ENCODE measurements at regions not wholly inside any gene's neighbourhood (a gene's known extent, or its start where the extent isn't known, plus 50 kb on each side); places are given as distances from the start of the nearest gene placed in this dataset.

DNA sequence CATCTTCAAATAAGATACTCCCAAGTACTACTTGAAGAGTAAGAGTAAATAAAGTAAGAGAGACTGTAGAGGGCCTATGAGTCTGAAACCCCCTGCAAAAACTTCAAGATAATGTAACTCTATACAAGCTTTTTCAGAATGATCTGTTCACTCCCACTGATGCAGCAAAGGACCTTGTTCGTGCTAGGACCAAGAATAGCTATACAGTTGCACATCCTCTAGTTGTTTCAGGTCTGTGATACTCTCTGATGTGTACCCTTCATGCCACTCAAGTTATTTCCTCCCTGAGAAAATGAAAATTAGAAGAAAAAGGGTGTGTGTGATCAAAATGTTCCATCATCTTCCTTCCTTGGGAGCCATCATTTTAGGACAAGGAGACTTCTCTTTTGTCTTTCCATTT lies 204.4 kb downstream of the ALX1 start:
- Mint-ChIP-seq H3K9me3 (peaks cover 5% of the 10 kb centered on the region), H3K4me1 (no peaks in the 10 kb centered on the region), H3K36me3 (ENCODE audit: low read depth) (no peaks in the 10 kb centered on the region), H3K4me3 (no peak overlapping the region), H3K27me3 (ENCODE audit: insufficient read depth) (no peaks in the 10 kb centered on the region), H3K27ac (no peak overlapping the region)
- H3K27ac ChIP-seq (ENCODE audit: low read depth, low read length) = no peak overlapping the region
- no peak for TF ChIP-seq CTCF (conservative IDR thresholded peaks at IDR 0.05)
- no peak overlapping the region for H3K4me3 ChIP-seq (ENCODE audit: low read length)
- 96 to 100% methylated on average over 1 of the region's 1 CpG for WGBS, 2 experiments (ENCODE audit: insufficient coverage in 1 of 2, insufficient read length in 1 of 2)
- H3K27me3 ChIP-seq (ENCODE audit: control insufficient read depth, insufficient read depth, low read length, poor library complexity, severe bottlenecking) = no peaks in the 10 kb centered on the region
- no peak for DNase-seq
- no peaks in the 10 kb centered on the region for H3K4me1 ChIP-seq (ENCODE audit: control insufficient read depth, insufficient read depth, low read length)
- no peaks in the 10 kb centered on the region for H3K36me3 ChIP-seq (ENCODE audit: control insufficient read depth, insufficient read depth, low read length)
- no peaks in the 10 kb centered on the region for H3K9me3 ChIP-seq (ENCODE audit: control insufficient read depth, low read length)
- no peak overlapping the region for H3K9ac ChIP-seq (ENCODE audit: extremely low read depth, low read length, poor library complexity, severe bottlenecking)

DNA sequence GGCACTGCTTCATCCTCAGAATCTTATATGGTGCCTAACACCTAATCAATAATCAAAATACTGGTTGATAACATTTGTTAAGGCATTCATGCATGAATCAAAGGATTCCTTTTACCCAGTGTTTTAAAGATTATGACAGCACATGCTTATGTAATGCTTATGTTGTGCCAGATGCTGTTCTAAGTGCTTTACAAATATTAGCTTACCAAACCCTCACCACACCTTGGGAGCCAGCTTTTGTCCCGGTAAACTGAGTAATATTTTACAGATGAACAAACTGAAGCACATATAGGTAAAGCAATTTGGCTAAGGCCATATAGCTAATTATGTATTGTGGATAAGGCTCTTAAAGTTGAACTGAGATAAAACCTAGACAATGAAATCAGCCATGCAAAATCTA lies 209.2 kb downstream of the ALX1 start:
- Histone ChIP-seq H3K27ac (ENCODE audit: low read depth, low read length) (no peak overlapping the region), H3K27me3 (ENCODE audit: control insufficient read depth, insufficient read depth, low read length, poor library complexity, severe bottlenecking) (no peaks in the 10 kb centered on the region), H3K9ac (ENCODE audit: extremely low read depth, low read length, poor library complexity, severe bottlenecking) (no peak overlapping the region), H3K4me3 (ENCODE audit: low read length) (no peak overlapping the region), H3K36me3 (ENCODE audit: control insufficient read depth, insufficient read depth, low read length) (no peaks in the 10 kb centered on the region), H3K9me3 (ENCODE audit: control insufficient read depth, low read length) (peaks cover 8% of the 10 kb centered on the region), H3K4me1 (ENCODE audit: control insufficient read depth, insufficient read depth, low read length) (no peaks in the 10 kb centered on the region)
- WGBS, 2 experiments (ENCODE audit: insufficient coverage in 1 of 2, insufficient read length in 1 of 2) = 100% methylated on average over 1 of the region's 1 CpG; no CpG with 5 or more reads in 1 of the 2 experiments
- Mint-ChIP-seq H3K36me3 (ENCODE audit: low read depth) (peaks cover 4% of the 10 kb centered on the region), H3K4me3 (no peak overlapping the region), H3K27me3 (ENCODE audit: insufficient read depth) (no peaks in the 10 kb centered on the region), H3K4me1 (no peaks in the 10 kb centered on the region), H3K9me3 (peaks cover 5% of the 10 kb centered on the region), H3K27ac (no peak overlapping the region)
- DNase-seq = no peak
- TF ChIP-seq CTCF (conservative IDR thresholded peaks at IDR 0.05) = no peak

GRCh38 chr12:85504164-85504563 lies 224.1 kb downstream of the ALX1 start:
- peaks cover 4% of the 10 kb centered on the region for H3K36me3 Mint-ChIP-seq (ENCODE audit: low read depth)
- 93% methylated on average over 2 of the region's 2 CpGs; no CpG with 5 or more reads in 1 of the 2 experiments for WGBS, 2 experiments (ENCODE audit: insufficient coverage in 1 of 2, insufficient read length in 1 of 2)
- TF ChIP-seq CTCF (conservative IDR thresholded peaks at IDR 0.05) = no peak
- H3K4me3 Mint-ChIP-seq = no peak overlapping the region
- no peak overlapping the region for H3K9ac ChIP-seq (ENCODE audit: extremely low read depth, low read length, poor library complexity, severe bottlenecking)
- H3K4me1 Mint-ChIP-seq = peaks cover 9% of the 10 kb centered on the region
- H3K27ac Mint-ChIP-seq = no peak overlapping the region
- H3K9me3 ChIP-seq (ENCODE audit: control insufficient read depth, low read length) = peaks cover 7% of the 10 kb centered on the region
- H3K9me3 Mint-ChIP-seq = peaks cover 3% of the 10 kb centered on the region
- H3K27me3 ChIP-seq (ENCODE audit: control insufficient read depth, insufficient read depth, low read length, poor library complexity, severe bottlenecking) = no peaks in the 10 kb centered on the region
- H3K4me3 ChIP-seq (ENCODE audit: low read length) = no peak overlapping the region
- H3K27me3 Mint-ChIP-seq (ENCODE audit: insufficient read depth) = no peaks in the 10 kb centered on the region
- H3K4me1 ChIP-seq (ENCODE audit: control insufficient read depth, insufficient read depth, low read length) = no peaks in the 10 kb centered on the region
- no peak overlapping the region for H3K27ac ChIP-seq (ENCODE audit: low read depth, low read length)
- no peaks in the 10 kb centered on the region for H3K36me3 ChIP-seq (ENCODE audit: control insufficient read depth, insufficient read depth, low read length)
- no peak for DNase-seq

Data from endodermal cell (in vitro differentiated cells).